ENCODE measurements at regions not wholly inside any gene's neighbourhood (a gene's known extent, or its start where the extent isn't known, plus 50 kb on each side); places are given as distances from the start of the nearest gene placed in this dataset.

- Histone ChIP-seq H3K27ac (no peak overlapping the region), H3K27me3 (no peaks in the 10 kb centered on the region), H3K4me3 (no peak overlapping the region), H3K36me3 (no peaks in the 10 kb centered on the region), H3K9me3 (no peaks in the 10 kb centered on the region), H3K4me1 (no peaks in the 10 kb centered on the region)
- TF ChIP-seq POLR2A (IDR thresholded peaks at IDR 0.05) (no peak), CTCF (IDR thresholded peaks at IDR 0.05) (no peak)
- DNase-seq = no peak
Observed at GRCh38 chr6:84361372-84362192, 134.1 kb upstream of the CEP162 start.

GRCh38 chr6:84360039-84360438, 132.6 kb upstream of the CEP162 start:
- Histone ChIP-seq H3K27ac (no peak overlapping the region), H3K27me3 (no peaks in the 10 kb centered on the region), H3K36me3 (no peaks in the 10 kb centered on the region), H3K9me3 (no peaks in the 10 kb centered on the region), H3K4me1 (no peaks in the 10 kb centered on the region), H3K4me3 (no peak overlapping the region)
- DNase-seq = no peak
- TF ChIP-seq CTCF (IDR thresholded peaks at IDR 0.05) (no peak), POLR2A (IDR thresholded peaks at IDR 0.05) (no peak)

GRCh38 chr6:84358581-84358980, 131.1 kb upstream of the CEP162 start:
- Histone ChIP-seq H3K27ac (no peak overlapping the region), H3K36me3 (no peaks in the 10 kb centered on the region), H3K27me3 (no peaks in the 10 kb centered on the region), H3K4me3 (no peak overlapping the region), H3K4me1 (no peaks in the 10 kb centered on the region), H3K9me3 (no peaks in the 10 kb centered on the region)
- TF ChIP-seq POLR2A (IDR thresholded peaks at IDR 0.05) = no peak
- TF ChIP-seq CTCF (IDR thresholded peaks at IDR 0.05) = no peak
- DNase-seq = no peak

- no peaks in the 10 kb centered on the region for H3K9me3 ChIP-seq
- no peak for DNase-seq
- no peaks in the 10 kb centered on the region for H3K36me3 ChIP-seq
- no peak for TF ChIP-seq POLR2A (IDR thresholded peaks at IDR 0.05)
- TF ChIP-seq CTCF (IDR thresholded peaks at IDR 0.05) = no peak
- H3K27ac ChIP-seq = no peak overlapping the region
- no peaks in the 10 kb centered on the region for H3K27me3 ChIP-seq
- H3K4me3 ChIP-seq = no peak overlapping the region
- H3K4me1 ChIP-seq = no peaks in the 10 kb centered on the region
Observed at GRCh38 chr6:84357631-84358030, 130.2 kb upstream of the CEP162 start.

- Histone ChIP-seq H3K27ac (no peak overlapping the region), H3K4me3 (no peak overlapping the region), H3K9me3 (no peaks in the 10 kb centered on the region), H3K4me1 (no peaks in the 10 kb centered on the region), H3K36me3 (no peaks in the 10 kb centered on the region), H3K27me3 (no peaks in the 10 kb centered on the region)
- no peak for TF ChIP-seq CTCF (IDR thresholded peaks at IDR 0.05)
- TF ChIP-seq POLR2A (IDR thresholded peaks at IDR 0.05) = no peak
- no peak for DNase-seq
Observed at GRCh38 chr6:84356907-84357306, 129.5 kb upstream of the CEP162 start.
